Activated CD8-positive, alpha-beta memory T cell treated with anti-CD3 and anti-CD28 coated beads, Interleukin-2, amount 10 ng/mL, durations not matched to agents 7 days and 5 days (primary cell): ENCODE measurements at regions not wholly inside any gene's neighbourhood (a gene's known extent, or its start where the extent isn't known, plus 50 kb on each side); places are given as distances from the start of the nearest gene placed in this dataset.
A peak's percentile ranks its signal among the peaks of the same experiment; 100 is the strongest.

Experiments
- ATAC-seq: fragments of 150-1000 bp; cut with Tn5 transposase; one replicate; pipeline ENCODE4 v1.10.0; 2021; ENCODE audit warnings: moderate library complexity
- CTCF ChIA-PET: fragments of 350-600 bp; sonication (Branson Sonifier 250); formaldehyde crosslinking; loops from one replicate; lab custom pipeline; 2021; ENCODE audit warnings: antibody characterized with exemption; lab: Charles Lee
- DNase-seq: peaks from one replicate; pipeline ENCODE4 v3.0.0-alpha.2; 2020
- H3K27ac Mint-ChIP-seq: one replicate; pipeline ENCODE4 v1.8.0; 2021; ENCODE audit warnings: mild to moderate bottlenecking, mixed read lengths
- H3K27me3 Mint-ChIP-seq: one replicate; pipeline ENCODE4 v1.8.0; 2021; ENCODE audit warnings: mixed read lengths
- H3K36me3 Mint-ChIP-seq: one replicate; pipeline ENCODE4 v1.8.0; 2021; ENCODE audit warnings: mild to moderate bottlenecking, mixed read lengths
- H3K4me1 Mint-ChIP-seq: one replicate; pipeline ENCODE4 v1.8.0; 2021; ENCODE audit warnings: mixed read lengths
- H3K4me3 Mint-ChIP-seq: one replicate; pipeline ENCODE4 v1.8.0; 2021; ENCODE audit warnings: mild to moderate bottlenecking, moderate library complexity, mixed read lengths
- H3K9me3 Mint-ChIP-seq: one replicate; pipeline ENCODE4 v1.8.0; 2022; ENCODE audit warnings: low read depth, mixed read lengths

DNA sequence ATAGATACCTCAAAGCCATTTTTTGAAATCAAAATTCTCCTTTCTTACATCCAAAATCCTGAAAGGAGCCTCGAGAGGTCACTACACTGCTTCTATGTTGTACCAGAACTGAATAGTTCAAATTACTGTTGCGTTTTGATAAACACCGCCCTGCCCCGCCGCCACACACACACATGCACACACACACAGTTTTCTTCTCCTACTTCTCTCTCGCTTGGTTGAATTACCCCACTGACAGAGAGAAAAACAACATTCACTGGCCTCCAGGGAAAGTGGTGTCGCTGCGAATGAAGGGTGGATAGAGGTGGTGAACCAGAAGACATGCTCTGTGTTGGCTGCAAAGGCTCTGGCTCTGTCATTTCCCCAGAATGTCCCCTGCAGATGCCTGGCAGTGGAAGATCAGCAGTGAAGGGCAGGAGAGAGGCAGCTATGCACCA is 183.4 kb upstream of the RFC3 start:
- Mint-ChIP-seq H3K36me3 (peaks cover 3% of the 10 kb centered on the region), H3K9me3 (no peaks in the 10 kb centered on the region), H3K27me3 (peaks cover 5% of the 10 kb centered on the region), H3K27ac (no peak overlapping the region), H3K4me3 (no peak overlapping the region), H3K4me1 (peaks cover 12% of the 10 kb centered on the region)
- CTCF ChIA-PET: no interaction called here
- DNase-seq: no peak
- no peak for ATAC-seq

DNA sequence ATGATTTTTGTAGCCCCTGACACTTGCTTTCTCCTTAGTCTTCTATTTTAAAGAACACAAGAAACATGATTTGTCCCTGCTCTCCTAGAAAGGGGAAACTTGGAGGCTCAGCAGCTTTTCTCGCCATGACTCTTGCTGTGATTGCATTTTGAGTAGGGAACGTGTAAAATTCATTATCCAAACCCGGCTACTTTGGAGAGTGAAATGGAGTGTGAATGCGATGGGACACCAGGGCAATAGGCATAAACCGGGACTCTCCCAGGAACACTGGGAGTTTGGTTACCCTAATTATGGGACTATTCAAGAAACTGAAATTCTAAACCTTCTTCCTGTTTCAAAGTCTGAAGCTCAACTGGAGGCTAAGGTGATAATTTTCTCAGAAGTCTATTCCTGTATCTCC is 181.7 kb upstream of the RFC3 start:
- Mint-ChIP-seq H3K9me3 (no peaks in the 10 kb centered on the region), H3K27ac (no peak overlapping the region), H3K27me3 (peaks cover 5% of the 10 kb centered on the region), H3K36me3 (peaks cover 5% of the 10 kb centered on the region), H3K4me3 (no peak overlapping the region), H3K4me1 (peaks cover 18% of the 10 kb centered on the region)
- DNase-seq (no peak), ATAC-seq (no peak)
- CTCF ChIA-PET: no interaction called here

DNA sequence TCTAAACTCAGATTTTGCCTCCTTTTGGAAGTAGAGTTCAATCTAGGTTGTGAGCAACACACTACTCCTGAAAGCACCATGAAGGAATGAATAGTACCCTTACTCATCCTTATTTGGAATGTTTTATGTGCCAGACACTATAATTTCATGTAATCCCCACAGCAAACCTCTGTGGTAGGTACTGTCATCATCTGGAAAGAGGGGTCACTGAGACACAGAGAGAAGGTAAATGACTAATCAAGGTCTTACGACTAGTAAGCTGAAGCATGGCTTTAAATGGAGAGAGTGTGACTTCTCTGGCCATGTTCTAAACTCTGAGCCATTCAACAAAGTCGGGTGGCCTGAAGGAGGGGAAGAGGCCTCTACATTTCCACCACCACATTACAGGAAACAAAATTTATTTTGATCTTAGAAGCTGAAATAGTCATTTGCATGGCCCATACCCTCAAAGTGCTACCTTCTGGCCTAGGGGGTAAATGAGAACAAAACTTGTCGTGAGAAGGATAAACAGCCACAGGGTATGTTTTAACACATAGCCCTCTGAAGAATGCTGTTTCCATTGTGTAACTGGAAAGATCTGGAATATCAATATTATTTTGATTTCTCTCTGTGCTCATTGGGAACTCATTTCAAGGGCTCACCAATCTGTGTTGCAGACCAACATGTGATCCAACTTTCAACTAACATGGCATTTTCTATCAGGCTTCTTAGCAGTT is 180.8 kb upstream of the RFC3 start:
- Mint-ChIP-seq H3K36me3 (peaks cover 5% of the 10 kb centered on the region), H3K4me3 (no peak overlapping the region), H3K27me3 (peaks cover 5% of the 10 kb centered on the region), H3K4me1 (peaks cover 18% of the 10 kb centered on the region), H3K9me3 (no peaks in the 10 kb centered on the region), H3K27ac (no peak overlapping the region)
- ATAC-seq: no peak
- DNase-seq: no peak
- CTCF ChIA-PET: no interaction called here

DNA sequence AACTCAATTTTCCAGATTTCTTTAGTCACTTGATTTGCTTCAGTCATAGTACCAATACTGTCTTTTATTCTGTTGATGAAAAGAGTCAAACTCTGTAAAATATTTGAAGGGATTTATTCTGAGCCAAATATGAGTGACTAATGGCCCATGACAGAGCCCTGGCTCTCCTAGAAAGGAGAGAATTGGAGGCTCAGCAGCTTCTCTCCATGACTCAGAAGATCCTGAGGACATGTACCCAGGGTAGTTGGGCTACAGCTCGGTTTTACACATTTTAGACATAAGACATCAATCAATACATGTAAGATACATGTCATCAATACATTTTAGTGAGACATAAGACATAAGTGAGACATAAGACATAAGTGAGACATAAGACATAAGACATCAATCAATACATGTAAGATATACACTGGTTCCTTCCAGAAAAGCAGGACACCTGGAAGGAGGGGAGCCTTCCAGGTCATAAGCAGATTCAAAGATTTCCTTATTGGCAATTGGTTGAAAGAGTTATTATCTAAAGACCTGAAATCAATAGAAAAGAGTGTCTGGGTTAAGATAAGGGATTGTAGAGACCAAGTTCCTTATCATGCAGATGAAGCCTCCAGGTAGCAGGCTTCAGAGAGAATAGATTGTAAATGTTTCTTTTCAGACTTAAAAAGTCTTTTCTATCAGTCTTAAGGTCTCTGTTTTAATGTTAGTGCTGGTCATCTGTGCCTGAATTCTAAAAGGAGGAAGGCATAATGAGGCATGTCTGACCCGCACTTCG is 179.8 kb upstream of the RFC3 start:
- Mint-ChIP-seq H3K27me3 (peaks cover 5% of the 10 kb centered on the region), H3K36me3 (peaks cover 5% of the 10 kb centered on the region), H3K4me3 (no peak overlapping the region), H3K27ac (no peak overlapping the region), H3K4me1 (peaks cover 18% of the 10 kb centered on the region), H3K9me3 (no peaks in the 10 kb centered on the region)
- CTCF ChIA-PET: no interaction called here
- DNase-seq: no peak
- no peak for ATAC-seq

DNA sequence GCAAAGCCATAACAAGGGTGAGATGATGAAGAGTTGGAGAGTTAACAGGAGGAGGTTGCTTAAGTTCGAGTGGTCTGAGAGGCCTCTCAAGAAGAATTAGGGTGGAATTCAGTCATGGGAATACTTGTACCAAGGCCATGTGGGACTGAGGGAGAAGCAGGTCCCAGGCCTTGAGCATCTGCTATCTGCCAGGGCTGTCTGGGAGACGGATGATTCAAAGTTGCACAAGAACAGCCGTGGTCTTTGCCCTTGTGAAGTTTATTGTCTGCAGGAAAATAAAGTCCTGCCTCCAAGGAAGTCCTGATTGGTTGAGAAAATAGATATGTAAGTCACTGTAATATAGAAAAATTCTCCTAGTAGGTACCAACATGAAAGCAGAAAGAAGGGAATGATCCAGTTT is 178.8 kb upstream of the RFC3 start:
- Mint-ChIP-seq H3K27me3 (no peaks in the 10 kb centered on the region), H3K4me3 (no peak overlapping the region), H3K36me3 (peaks cover 5% of the 10 kb centered on the region), H3K27ac (no peak overlapping the region), H3K4me1 (peaks cover 18% of the 10 kb centered on the region), H3K9me3 (no peaks in the 10 kb centered on the region)
- DNase-seq (no peak), ATAC-seq (no peak)
- CTCF ChIA-PET: no interaction called here

DNA sequence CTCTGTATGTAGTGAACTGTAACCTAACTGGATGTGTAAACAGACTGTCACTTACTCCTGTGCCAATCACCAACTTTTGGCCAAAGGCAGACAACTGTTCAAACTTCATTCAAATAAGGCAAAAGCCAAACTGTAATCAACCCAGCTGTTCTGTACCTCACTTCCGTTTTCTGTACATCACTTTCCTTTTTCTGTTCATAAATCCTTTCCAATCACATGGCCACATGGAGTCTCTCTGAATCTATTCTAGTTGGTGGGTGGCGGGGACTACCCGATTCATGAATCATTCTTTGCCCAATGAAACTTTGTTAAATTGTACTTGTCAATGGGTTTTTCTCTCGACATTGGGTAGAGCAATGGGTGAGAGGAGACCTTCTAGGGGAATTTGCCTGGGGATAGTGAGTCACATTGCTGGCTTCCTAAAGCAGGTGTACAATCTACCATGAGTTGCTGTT is 178.3 kb upstream of the RFC3 start:
- DNase-seq (peak; percentile 43), ATAC-seq (peak; percentile 42)
- peaks cover 7% of the 10 kb centered on the region for H3K36me3 Mint-ChIP-seq
- H3K9me3 Mint-ChIP-seq: no peaks in the 10 kb centered on the region
- H3K27ac Mint-ChIP-seq: peak overlapping the region; percentile 8
- H3K4me3 Mint-ChIP-seq: no peak overlapping the region
- peaks cover 18% of the 10 kb centered on the region for H3K4me1 Mint-ChIP-seq
- CTCF ChIA-PET: no interaction called here
- H3K27me3 Mint-ChIP-seq: no peaks in the 10 kb centered on the region

DNA sequence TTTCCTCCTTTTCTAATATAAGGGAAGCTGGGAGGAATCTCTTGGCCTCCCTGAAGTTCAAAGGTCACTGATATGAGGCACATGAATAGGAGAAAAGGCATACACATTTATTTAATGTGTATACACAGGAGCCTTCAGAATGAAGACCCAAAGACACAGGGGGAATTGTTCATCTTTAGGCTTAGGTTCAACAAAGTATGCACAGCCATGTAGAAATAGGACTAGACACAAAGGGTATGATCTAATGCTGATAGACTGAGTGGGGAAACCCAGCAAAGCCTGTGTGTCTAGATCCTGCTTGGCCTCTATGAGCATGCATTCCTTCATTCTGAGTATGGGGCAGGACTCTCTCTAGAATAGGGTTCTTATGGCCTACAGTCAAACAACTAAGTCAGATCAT is 177.1 kb upstream of the RFC3 start:
- DNase-seq (no peak), ATAC-seq (no peak)
- Mint-ChIP-seq H3K27ac (no peak overlapping the region), H3K27me3 (no peaks in the 10 kb centered on the region), H3K9me3 (no peaks in the 10 kb centered on the region), H3K4me1 (peaks cover 18% of the 10 kb centered on the region), H3K4me3 (no peak overlapping the region), H3K36me3 (peaks cover 7% of the 10 kb centered on the region)
- CTCF ChIA-PET: no interaction called here

DNA sequence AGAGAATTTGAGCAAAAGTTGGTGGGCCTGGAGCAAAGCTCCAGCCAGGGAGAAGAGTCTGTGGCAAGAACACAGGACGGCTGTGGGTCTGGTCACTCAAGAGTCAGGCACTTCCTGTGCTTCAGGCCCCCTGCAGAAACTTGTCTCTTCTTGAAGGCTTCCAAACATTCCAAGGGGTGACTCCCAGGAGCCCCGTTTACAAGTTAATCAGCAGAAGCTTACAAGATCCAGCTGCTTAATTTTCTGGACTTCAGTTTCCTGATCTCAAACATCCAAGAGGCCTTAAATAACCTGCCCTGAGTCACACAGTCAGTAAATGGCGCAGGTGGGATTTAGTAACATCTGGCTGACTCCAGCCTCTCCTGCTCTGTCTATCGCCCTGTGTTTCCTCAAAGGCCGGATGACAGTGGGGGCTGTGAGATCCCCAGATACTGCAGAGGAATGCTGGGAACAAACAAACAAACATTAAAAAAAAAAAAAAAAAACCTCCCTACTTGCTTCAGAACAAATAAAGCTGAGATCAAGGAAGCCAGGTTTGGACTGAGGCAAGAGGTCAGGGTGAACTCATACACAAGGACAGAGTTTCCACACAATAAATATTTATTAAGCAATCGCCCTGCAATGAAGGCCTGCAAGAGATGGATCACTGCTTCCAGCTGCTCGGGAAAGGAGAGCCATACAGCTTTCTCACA is 175.4 kb upstream of the RFC3 start:
- DNase-seq (no peak), ATAC-seq (no peak)
- Mint-ChIP-seq H3K27me3 (no peaks in the 10 kb centered on the region), H3K27ac (no peak overlapping the region), H3K36me3 (peaks cover 7% of the 10 kb centered on the region), H3K4me1 (peaks cover 13% of the 10 kb centered on the region), H3K4me3 (no peak overlapping the region), H3K9me3 (no peaks in the 10 kb centered on the region)
- CTCF ChIA-PET: no interaction called here

DNA sequence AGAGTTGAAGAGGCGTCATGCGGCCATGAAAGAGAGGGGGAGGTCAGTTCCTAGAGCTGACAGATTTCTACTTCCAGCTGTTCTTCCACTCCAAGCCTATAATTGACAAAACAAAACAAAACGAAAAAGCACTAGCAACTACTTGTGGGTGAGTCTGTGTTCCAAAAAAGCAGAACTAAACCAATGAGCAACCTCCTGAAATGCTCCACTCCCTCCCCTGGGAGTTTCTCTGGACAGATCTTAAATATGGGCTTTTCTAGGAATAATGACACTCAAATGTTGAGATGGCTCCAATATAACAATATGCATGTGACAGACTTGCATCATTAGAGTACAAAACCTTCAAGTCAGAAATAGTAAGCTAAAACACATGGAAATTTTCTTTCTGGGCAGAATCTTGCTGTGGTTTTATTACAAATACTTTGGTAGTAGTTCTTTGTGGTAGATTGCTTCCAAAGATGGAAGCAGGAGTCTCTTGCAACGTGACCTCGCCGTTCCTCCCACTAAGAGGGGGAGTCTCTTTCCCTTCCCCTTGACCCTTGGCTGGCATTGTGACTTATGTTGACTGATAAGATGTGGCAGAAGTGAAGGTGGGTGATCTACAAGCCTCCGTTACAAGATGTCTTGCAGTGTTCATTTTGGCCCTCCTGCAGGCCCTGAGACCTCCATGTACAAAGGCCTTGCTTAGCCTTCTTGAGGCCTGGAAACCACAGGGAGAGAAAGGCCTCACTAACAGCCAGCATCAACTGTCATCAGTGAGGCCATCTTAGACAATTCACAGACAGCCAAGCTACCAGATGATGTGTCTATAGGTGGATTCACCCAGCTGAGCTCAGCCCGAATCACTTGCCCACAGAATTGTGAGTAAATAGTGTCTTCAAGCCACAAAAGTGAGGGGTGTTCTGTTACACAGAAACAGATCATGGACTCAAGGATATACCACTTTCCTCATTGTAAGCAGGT is 173.1 kb upstream of the RFC3 start:
- no peak for ATAC-seq
- Mint-ChIP-seq H3K27me3 (no peaks in the 10 kb centered on the region), H3K9me3 (no peaks in the 10 kb centered on the region), H3K36me3 (peaks cover 4% of the 10 kb centered on the region), H3K4me1 (peaks cover 3% of the 10 kb centered on the region), H3K4me3 (no peak overlapping the region), H3K27ac (no peak overlapping the region)
- CTCF ChIA-PET: no interaction called here
- no peak for DNase-seq

DNA sequence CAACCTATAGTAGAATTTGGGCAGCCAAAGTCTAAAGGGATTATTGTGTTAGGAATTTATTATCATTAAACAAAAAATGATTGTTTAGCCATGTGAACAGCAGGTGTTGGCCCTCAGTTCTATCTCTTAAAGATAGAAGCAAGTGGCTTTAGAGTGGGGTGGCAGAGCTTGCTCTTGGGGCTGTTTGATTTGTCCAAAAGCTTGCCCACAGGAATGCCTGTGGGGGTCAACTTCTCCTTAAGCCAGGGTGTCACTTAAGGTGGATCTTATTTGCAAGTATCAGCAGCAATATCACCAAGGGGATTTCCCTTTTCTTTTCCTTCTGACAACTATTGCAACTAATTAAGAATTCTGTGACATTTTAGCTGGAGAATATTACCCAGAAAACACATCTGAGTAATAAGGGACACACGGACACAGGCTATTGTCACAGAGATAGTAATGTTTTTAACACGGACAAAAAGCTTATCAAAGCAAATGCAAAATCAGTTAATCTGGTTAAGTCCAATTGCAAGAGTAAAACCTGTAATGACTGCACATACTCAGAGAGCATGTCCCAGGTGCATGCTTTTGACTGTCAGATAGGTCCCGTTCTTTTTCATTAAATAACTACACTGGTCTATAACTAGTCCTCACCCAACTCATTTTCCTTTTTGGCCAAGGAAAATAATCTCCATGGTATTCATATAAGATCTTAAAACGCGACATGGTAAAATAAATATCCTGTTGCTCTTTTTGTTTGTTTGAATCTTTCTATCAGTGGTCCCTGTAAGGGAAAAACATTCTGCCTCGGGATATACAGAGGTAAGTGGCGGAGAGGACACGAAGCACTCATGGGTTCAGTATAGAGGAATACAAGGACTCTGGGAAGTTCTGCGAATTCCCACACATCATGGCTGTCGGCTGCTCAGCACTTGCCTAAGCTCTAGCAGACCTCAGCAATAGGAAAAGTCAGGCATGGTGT is 172.1 kb upstream of the RFC3 start:
- ATAC-seq (no peak), DNase-seq (no peak)
- no peaks in the 10 kb centered on the region for H3K4me1 Mint-ChIP-seq
- no peaks in the 10 kb centered on the region for H3K9me3 Mint-ChIP-seq
- no peak overlapping the region for H3K4me3 Mint-ChIP-seq
- no peak overlapping the region for H3K27ac Mint-ChIP-seq
- H3K27me3 Mint-ChIP-seq: no peaks in the 10 kb centered on the region
- CTCF ChIA-PET: no interaction called here
- H3K36me3 Mint-ChIP-seq: peaks cover 2% of the 10 kb centered on the region

DNA sequence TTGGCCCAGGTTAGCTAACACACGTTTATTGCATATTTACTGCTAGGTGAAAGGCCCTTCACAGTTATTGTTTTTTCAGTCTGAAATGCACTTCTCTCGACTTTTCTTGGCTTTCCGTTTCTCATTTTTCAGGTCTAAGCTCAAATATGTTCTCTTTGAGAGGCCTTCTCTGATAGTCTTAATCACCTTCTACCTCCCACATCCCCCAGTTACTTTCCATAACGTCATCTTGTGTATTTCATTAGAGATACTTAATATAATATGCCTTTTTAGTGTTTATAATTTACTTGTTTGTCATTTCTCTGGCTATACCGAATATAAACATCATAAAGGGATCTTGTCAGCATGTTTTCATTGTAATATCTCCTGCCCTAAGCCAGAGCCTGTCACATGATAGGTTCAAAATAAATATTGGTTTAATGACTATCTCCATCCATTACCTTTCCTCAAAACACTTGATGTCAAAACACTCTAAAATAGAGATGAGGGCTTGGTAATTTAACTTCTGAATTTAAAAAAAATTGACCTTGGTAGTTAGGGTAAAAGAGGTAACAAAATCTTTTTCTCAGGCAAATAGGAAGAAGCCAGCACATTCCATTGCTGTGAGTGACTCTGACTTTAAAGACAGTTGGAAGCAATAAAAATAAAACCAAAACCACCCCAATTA is 168.6 kb upstream of the RFC3 start:
- H3K27ac Mint-ChIP-seq: no peak overlapping the region
- H3K4me1 Mint-ChIP-seq: no peaks in the 10 kb centered on the region
- ATAC-seq (no peak), DNase-seq (no peak)
- peaks cover under 1% of the 10 kb centered on the region for H3K36me3 Mint-ChIP-seq
- peaks cover 7% of the 10 kb centered on the region for H3K27me3 Mint-ChIP-seq
- H3K4me3 Mint-ChIP-seq: no peak overlapping the region
- no peaks in the 10 kb centered on the region for H3K9me3 Mint-ChIP-seq
- CTCF ChIA-PET: no interaction called here

DNA sequence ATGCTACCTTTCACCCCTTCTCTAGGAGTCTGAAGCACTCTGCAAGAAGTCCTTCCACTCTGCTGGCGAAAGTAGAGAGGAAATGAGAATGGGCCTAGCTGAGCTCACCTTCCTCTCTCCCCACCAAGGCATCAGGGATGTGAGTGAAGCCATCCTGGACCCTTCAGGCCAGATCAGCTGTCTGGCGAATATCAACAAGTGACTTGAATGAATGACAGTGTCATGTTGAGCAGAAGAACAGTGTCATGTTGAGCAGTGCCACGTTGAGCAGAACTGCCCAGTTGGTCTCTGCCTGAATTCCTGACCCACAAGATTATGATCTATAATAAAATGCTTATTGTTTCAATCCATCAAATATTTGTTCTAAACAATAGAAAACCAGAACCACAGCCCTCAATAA is 166.2 kb upstream of the RFC3 start:
- ATAC-seq: no peak
- Mint-ChIP-seq H3K9me3 (no peaks in the 10 kb centered on the region), H3K4me1 (no peaks in the 10 kb centered on the region), H3K4me3 (no peak overlapping the region), H3K27me3 (peaks cover 12% of the 10 kb centered on the region), H3K27ac (no peak overlapping the region), H3K36me3 (no peaks in the 10 kb centered on the region)
- DNase-seq: no peak
- CTCF ChIA-PET: no interaction called here
